ENCODE measurements at regions not wholly inside any gene's neighbourhood (a gene's known extent, or its start where the extent isn't known, plus 50 kb on each side); places are given as distances from the start of the nearest gene placed in this dataset.

- TF ChIP-seq CTCF (IDR thresholded peaks at IDR 0.05; ENCODE audit: insufficient read depth, low read depth, low read length) (no peak), EZH2 (IDR thresholded peaks at IDR 0.05; ENCODE audit: insufficient read depth, low read length) (no peak)
These were observed 171.8 kb downstream of the POTEB3 start for GRCh38 chr15:21268436-21268940.
